Cardiac fibroblast (primary cell): ENCODE measurements at regions not wholly inside any gene's neighbourhood (a gene's known extent, or its start where the extent isn't known, plus 50 kb on each side); places are given as distances from the start of the nearest gene placed in this dataset.

Experiments used
- DNase-seq, 2 donors: peaks; one replicate each; pipeline versions ENCODE4 v3.0.0 to v3.0.0-alpha.2; 2010; ENCODE audit warnings: low read depth in 2 of 2
- H3K4me3 ChIP-seq, 2 donors: replicated peaks in 1 of 2; 1 replicate in 1 of 2; 2 replicates in 1 of 2; pipeline ENCODE4 v1.5.1; 2011; ENCODE audit warnings: low read depth in 2 of 2, low read length in 2 of 2, mild to moderate bottlenecking in 2 of 2, moderate library complexity in 1 of 2
- TF ChIP-seq, protein P1 (sequence below): IDR thresholded peaks from one replicate; pipeline ENCODE4 v1.5.1; 2011; ENCODE audit warnings: low read depth, mild to moderate bottlenecking, low read length, inconsistent platforms

DNA sequence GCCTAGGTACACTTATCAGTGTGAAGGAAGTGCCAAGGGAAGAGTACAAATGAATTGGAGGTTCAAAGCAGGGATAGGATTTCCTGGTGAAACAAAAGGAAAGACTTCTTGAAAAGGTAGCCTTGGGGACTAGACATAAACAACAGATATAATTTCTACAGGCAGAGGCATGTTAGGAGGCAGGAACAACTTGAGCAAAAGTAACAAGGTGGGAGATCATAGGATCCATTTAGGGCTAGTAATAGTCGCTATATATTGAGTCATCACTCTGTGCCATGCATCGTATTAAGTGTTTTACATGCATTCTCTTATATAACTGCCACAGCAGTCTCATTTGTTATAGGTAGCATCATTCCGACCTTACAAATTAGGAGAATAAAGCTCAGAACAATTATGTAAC is 98.3 kb upstream of the EOLA2 start:
- no peak for DNase-seq
- H3K4me3 ChIP-seq = no peak overlapping the region
- TF ChIP-seq, protein P1, sequence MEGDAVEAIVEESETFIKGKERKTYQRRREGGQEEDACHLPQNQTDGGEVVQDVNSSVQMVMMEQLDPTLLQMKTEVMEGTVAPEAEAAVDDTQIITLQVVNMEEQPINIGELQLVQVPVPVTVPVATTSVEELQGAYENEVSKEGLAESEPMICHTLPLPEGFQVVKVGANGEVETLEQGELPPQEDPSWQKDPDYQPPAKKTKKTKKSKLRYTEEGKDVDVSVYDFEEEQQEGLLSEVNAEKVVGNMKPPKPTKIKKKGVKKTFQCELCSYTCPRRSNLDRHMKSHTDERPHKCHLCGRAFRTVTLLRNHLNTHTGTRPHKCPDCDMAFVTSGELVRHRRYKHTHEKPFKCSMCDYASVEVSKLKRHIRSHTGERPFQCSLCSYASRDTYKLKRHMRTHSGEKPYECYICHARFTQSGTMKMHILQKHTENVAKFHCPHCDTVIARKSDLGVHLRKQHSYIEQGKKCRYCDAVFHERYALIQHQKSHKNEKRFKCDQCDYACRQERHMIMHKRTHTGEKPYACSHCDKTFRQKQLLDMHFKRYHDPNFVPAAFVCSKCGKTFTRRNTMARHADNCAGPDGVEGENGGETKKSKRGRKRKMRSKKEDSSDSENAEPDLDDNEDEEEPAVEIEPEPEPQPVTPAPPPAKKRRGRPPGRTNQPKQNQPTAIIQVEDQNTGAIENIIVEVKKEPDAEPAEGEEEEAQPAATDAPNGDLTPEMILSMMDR = no peak

- DNase-seq = peak; percentile 20 to 50
- TF ChIP-seq, protein P1 = no peak
- H3K4me3 ChIP-seq = no peak overlapping the region
Measured at GRCh38 chrX:150037041-150037440, 98.8 kb upstream of the EOLA2 start.

- no peak for DNase-seq
- no peak overlapping the region for H3K4me3 ChIP-seq
- TF ChIP-seq, protein P1 = no peak
Measured at GRCh38 chrX:150038315-150038714, 100.0 kb upstream of the EOLA2 start.

DNA sequence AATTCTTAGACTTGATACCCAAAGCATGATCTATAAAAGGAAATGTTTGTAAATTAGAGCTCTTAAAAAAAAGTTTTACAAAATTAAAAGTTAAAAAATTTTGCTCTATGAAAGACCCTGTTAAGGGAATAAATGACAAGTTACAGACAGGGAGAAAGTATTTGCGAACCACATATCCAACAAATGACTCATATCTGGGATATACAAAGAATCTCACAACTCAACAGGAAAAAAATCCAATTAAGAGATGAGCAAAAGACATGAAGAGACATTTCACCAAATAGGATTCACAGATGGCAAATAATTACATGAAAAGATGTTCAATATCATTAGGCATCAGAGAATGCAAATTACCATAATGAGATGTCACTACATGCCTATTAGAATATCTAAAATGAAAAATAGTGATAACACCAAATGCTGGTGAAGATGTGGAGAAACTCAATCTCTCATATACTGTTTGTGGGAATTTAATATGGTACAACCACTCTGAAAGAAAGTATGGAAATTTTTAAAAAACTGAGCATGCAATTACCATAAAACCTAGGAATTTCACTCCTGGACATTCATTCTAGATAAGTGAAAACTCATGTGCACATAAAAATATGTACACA is 100.8 kb upstream of the EOLA2 start:
- TF ChIP-seq, protein P1 = no peak
- DNase-seq = peak in 1 of 2 donors; percentile 42
- H3K4me3 ChIP-seq = no peak overlapping the region

DNA sequence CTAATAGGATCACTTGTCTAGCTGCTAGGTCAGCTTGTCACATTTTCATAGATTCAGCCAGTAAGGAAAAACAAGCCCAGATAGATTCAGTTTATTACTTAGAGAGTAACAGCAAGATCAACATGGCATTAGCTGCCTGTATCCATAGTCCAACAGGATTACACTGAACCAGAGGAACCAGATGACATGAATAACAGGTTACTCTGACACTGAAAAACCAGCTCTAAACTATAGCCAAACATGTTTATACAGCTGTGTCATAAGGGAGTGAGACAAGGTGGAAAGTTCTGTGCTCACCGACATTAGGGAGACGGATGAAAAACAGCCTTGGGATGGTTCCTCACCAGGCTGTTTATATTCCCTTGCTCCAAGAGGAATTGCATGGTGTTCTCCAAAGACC is 102.9 kb upstream of the EOLA2 start:
- no peak for DNase-seq
- TF ChIP-seq, protein P1 = no peak
- no peak overlapping the region for H3K4me3 ChIP-seq

GRCh38 chrX:150044556-150044955 is 106.3 kb upstream of the EOLA2 start:
- peak in 1 of 2 donors; percentile 56 for DNase-seq
- H3K4me3 ChIP-seq = no peak overlapping the region
- TF ChIP-seq, protein P1 = no peak

DNA sequence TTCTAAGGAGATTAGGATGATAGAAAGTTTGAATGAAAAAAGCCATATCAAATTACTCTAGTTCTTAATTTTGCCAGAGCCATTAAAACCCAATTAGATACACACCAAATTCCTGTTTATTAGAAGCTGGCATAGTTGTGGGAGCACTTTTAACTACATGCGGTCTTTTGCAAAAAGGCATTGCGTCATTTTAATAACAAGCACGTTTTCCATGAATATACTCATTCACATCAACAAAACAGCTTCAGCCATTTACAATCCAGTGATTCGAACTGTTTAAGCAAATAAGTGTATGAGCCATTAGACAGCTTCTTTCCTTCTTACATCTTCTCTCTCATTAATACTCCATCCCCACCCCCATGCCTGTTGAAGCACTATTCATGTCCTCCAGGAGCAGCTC is 109.5 kb upstream of the EOLA2 start:
- DNase-seq = no peak

More for the DNA sequence above, 109.5 kb upstream of the EOLA2 start:
- H3K4me3 ChIP-seq = no peak overlapping the region
- TF ChIP-seq, protein P1 = no peak
